GM18502 (cell line): ENCODE measurements at regions not wholly inside any gene's neighbourhood (a gene's known extent, or its start where the extent isn't known, plus 50 kb on each side); places are given as distances from the start of the nearest gene placed in this dataset.
"Not testable (repeated sequence)": the region's sequence is repeated elsewhere in the genome, so short reads cannot be mapped to it uniquely, and the experiment has no call there.

Experiments used
- ATAC-seq: cut with Tn5 transposase; IDR thresholded peaks from one replicate; pipeline ENCODE4 v1.9.1; 2021; ENCODE audit warnings: mild to moderate bottlenecking; ENCODE audit not compliant: unreplicated experiment, poor library complexity

- ATAC-seq, result no peak
Observed at GRCh38 chr18:22690556-22690955, 242.6 kb upstream of the RBBP8 start.

- no peak for ATAC-seq
Observed at GRCh38 chr18:22691946-22692710, 241.0 kb upstream of the RBBP8 start.

DNA sequence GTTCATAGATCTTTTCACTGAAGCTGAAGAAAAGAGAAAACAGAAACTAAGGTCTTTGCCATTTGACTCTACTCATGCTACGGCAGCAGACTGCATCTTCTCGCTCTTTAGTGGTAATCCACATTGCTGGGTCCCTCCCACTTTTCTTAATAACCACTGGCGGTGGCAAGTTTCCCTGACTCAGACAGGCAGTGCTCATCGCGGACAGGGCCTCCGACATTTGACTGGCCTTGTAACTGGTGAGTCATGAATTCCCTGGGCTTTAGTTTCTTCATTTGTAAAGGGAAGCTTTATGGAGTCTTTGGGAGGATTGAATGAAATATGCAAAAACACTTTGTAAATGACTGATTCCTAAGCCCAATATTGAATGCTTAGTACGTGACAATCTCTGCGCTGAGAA is 238.2 kb upstream of the RBBP8 start:
- ATAC-seq, result no peak

DNA sequence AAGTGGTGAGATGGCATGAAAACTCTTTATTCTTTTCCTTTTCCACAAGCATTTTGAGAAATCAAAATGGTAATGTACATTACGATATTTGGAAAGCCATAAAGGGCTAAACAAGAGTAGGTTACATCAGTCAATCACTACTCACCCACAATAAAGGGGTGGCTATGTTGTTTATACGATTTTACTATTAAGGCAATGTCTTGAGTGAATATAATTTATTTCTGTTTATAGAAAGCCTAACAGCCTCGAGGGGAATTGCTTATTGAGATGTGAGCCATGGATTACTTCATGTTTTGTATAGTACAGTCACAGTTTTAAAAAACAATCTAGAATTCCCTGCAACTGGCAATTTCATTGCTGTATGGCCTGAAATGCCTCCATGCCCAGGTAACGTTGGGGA is 237.5 kb upstream of the RBBP8 start:
- ATAC-seq, result no peak

- ATAC-seq, result no peak
Observed at GRCh38 chr18:22697561-22697960, 235.6 kb upstream of the RBBP8 start.

DNA sequence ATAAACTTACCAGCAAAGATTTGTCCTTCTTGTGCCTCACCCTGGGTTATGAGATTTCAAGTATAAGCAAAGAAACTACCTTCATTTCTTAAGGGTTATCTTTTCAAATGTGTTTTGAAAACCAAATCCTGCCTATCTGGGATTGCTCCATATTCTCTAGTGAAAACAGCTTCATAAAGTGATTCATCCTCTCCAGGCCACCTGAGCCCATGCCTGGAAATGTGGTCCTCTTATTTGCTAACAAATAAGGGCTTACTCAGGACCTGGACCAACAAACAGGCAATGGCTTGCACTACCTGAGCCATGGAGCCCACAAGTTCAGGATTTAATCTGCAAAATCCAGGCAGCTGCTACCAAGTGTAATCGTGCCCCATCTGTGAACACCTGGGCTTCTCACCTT is 234.4 kb upstream of the RBBP8 start:
- ATAC-seq, result no peak

- no peak for ATAC-seq
Observed at GRCh38 chr18:22699629-22700028, 233.5 kb upstream of the RBBP8 start.

- ATAC-seq, result no peak
Observed at GRCh38 chr18:22700920-22701319, 232.2 kb upstream of the RBBP8 start.

DNA sequence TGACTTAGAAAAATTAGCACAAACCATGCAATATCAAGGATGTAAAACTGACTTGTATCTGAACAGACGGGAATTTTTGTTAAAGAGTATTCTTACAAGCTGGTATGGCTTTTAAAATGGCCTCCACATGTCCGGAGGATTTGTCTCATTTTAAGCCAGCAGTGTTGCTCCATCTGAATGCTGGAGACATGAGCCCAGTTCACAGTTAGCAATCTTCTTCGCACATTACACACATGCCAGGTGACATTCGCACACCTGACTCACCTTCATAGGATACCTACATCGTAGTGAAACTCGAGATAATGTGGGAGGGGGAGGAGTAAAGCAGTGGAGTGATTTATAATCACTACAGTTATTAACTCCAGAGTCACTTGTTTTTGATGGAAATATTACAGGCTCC is 231.8 kb upstream of the RBBP8 start:
- ATAC-seq, result no peak

- no peak for ATAC-seq
Observed at GRCh38 chr18:22701795-22702194, 231.3 kb upstream of the RBBP8 start.

GRCh38 chr18:22702806-22703205 is 230.3 kb upstream of the RBBP8 start:
- ATAC-seq, result no peak

GRCh38 chr18:22703883-22704585 is 229.1 kb upstream of the RBBP8 start:
- ATAC-seq, result peak; percentile 72

GRCh38 chr18:22704586-22704918 is 228.6 kb upstream of the RBBP8 start:
- no peak for ATAC-seq

DNA sequence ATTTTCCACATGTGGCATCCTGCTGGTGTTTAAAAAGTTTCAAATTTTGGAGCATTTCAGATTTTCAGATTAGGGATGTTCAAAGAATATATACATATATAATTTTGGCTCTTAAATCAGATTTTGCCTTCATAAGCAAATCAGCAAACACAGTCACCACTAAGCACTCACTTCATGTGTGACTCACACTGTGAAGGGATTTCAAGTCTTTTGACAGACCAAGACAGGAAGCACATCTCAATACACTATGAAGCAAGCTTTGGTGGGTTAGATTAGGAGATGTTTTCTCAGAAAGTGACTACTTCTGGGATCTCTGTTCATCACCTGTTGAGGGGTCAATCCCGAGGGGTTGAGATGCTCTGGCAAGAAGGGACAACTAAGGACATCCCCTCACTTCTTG is 227.8 kb upstream of the RBBP8 start:
- ATAC-seq, result no peak

DNA sequence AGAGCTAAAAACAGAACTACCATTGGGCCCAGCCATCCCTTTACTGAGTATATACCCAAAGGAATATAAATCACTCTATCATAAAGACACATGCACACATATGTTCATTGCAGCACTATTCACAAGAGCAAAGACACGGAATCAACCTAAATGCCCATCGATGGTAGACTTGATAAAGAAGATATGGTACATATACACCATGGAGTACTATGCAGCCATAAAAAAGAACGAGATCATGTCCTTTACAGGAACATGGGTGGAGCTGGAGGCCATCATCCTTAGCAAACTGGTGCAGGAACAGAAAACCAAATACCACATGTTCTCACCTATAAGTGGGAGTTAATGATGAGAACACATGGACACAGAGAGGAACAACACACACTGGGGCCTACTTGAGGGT is 227.1 kb upstream of the RBBP8 start:
- ATAC-seq, result not testable (repeated sequence)

GRCh38 chr18:22709288-22710060 is 223.7 kb upstream of the RBBP8 start:
- ATAC-seq, result no peak

DNA sequence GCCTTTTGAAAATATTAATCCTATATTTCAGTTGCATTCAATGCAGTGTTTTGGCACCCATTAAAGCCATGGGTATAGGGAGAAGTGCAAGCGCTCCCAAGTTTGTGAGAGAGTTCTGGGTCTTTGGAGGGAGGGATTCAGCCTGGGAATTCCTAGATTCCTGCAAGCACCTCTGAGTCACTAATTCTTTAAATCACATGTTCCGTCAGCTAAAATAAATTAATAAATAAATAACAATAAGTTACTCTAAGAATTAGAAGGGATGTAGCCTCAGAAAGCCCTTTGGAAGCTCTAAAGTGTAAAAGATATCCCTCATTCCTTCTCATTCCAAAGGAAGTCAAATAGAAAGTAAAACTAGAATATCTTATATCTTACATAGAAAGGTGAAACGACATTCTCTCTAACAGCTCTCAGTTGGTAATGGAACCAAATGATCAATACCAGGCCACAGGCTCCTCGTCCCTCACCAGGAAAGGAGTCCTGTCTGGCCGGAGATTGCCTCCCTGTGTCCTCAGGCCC is 222.4 kb upstream of the RBBP8 start:
- no peak for ATAC-seq

- no peak for ATAC-seq
Observed at GRCh38 chr18:22711192-22711685, 221.9 kb upstream of the RBBP8 start.

DNA sequence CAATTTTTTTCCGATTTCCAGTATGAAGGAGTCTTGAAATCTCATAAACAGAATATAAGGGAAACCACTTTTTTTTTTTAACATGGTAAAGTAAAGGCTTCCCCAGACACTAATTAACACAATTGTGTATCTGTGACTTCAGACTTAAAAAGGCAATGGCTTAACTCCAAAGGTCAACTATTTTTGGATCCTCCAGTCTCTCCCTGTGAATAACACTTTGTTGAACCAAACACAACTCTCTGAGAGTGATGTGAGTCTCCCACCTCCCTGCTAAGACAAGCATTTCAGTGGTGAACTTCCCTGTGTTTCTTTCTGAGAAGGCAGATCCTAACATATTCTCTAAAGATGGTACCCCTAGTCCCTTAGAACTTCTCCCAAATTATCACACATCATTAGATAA is 219.6 kb upstream of the RBBP8 start:
- ATAC-seq, result no peak

DNA sequence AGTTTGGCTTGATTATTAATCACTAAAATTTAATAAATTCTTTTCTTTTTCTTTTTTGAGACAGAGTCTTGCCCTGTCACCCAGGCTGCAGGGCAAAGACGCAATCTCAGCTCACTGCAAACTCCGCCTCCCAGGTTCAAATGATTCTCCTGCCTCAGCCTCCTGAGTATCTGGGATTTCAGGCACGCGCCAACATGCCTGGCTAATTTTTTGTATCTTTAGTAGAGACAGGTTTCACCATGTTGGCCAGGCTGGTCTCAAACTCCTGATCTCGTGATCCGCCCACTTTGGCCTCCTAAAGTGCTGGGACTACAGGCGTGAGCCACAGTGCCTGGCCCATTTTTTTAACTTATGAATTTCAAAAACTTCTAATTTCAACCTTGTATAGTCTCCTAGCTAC is 215.6 kb upstream of the RBBP8 start:
- not testable (repeated sequence) for ATAC-seq

- ATAC-seq, result no peak
Observed at GRCh38 chr18:22723221-22723620, 209.9 kb upstream of the RBBP8 start.
